ENCODE measurements at regions not wholly inside any gene's neighbourhood (a gene's known extent, or its start where the extent isn't known, plus 50 kb on each side); places are given as distances from the start of the nearest gene placed in this dataset.

- H3K9me3 ChIP-seq (ENCODE audit: control extremely low read depth in 1 of 5, control insufficient read depth in 4 of 5, insufficient read depth in 2 of 5, low read depth in 1 of 5, low read length in 4 of 5) = no peaks in the 10 kb centered on the region
- WGBS (ENCODE audit: insufficient coverage) = 60% methylated on average over 1 of the region's 7 CpGs
- H3K4me3 ChIP-seq (ENCODE audit: control insufficient read depth in 1 of 7, extremely low read depth in 1 of 7, insufficient read depth in 4 of 7, low read depth in 2 of 7, low read length in 6 of 7) = peak overlapping the region in 2 of 7 experiments; percentile 21 to 54
- H3K27me3 ChIP-seq (replicated peaks in 2 of 5; ENCODE audit: control insufficient read depth in 4 of 5, insufficient read depth in 5 of 5, low read length in 4 of 5) = no peaks in the 10 kb centered on the region
- CTCF ChIA-PET = interaction anchor here (1.3 to 1.7 kb wide), 4 partner anchors 9 to 36 kb away, joined by 3 to 4 read pairs (median 4); no protein-coding TSS in a partner anchor
- POLR2A ChIA-PET = interaction anchor here (0.6 kb wide), 1 partner anchor 9 kb away, joined by 4 read pairs; no protein-coding TSS in a partner anchor
- no peak for DNase-seq
- no peak overlapping the region for H3K27ac ChIP-seq (ENCODE audit: insufficient read depth in 1 of 2, low read depth in 1 of 2, low read length in 2 of 2, poor library complexity in 1 of 2, severe bottlenecking in 2 of 2)
- H3K36me3 ChIP-seq (ENCODE audit: control insufficient read depth in 4 of 4, insufficient read depth in 4 of 4, low read length in 3 of 4) = no peaks in the 10 kb centered on the region
- H3K4me1 ChIP-seq (ENCODE audit: control extremely low read depth in 1 of 4, control insufficient read depth in 4 of 4, insufficient read depth in 4 of 4, low read length in 3 of 4) = peaks cover 0 to 39% (median 11%) of the 10 kb centered on the region in 4 experiments
Observed at GRCh38 chr4:159051245-159052071, 51.4 kb upstream of the RAPGEF2 start.

GRCh38 chr4:159052315-159052714 is 50.6 kb upstream of the RAPGEF2 start:
- no peaks in the 10 kb centered on the region for H3K9me3 ChIP-seq (ENCODE audit: control extremely low read depth in 1 of 5, control insufficient read depth in 4 of 5, insufficient read depth in 2 of 5, low read depth in 1 of 5, low read length in 4 of 5)
- 100% methylated on average over 1 of the region's 6 CpGs for WGBS (ENCODE audit: insufficient coverage)
- no peaks in the 10 kb centered on the region for H3K36me3 ChIP-seq (ENCODE audit: control insufficient read depth in 4 of 4, insufficient read depth in 4 of 4, low read length in 3 of 4)
- peaks cover 0 to 33% (median 11%) of the 10 kb centered on the region in 4 experiments for H3K4me1 ChIP-seq (ENCODE audit: control extremely low read depth in 1 of 4, control insufficient read depth in 4 of 4, insufficient read depth in 4 of 4, low read length in 3 of 4)
- CTCF ChIA-PET = interaction anchor here (1.3 to 1.6 kb wide), 2 partner anchors 11 to 13 kb away, joined by 3 to 4 read pairs; no protein-coding TSS in a partner anchor
- POLR2A ChIA-PET = no interaction called here
- H3K4me3 ChIP-seq (ENCODE audit: control insufficient read depth in 1 of 7, extremely low read depth in 1 of 7, insufficient read depth in 4 of 7, low read depth in 2 of 7, low read length in 6 of 7) = no peak overlapping the region
- no peaks in the 10 kb centered on the region for H3K27me3 ChIP-seq (replicated peaks in 2 of 5; ENCODE audit: control insufficient read depth in 4 of 5, insufficient read depth in 5 of 5, low read length in 4 of 5)
- no peak overlapping the region for H3K27ac ChIP-seq (ENCODE audit: insufficient read depth in 1 of 2, low read depth in 1 of 2, low read length in 2 of 2, poor library complexity in 1 of 2, severe bottlenecking in 2 of 2)
- DNase-seq = no peak
